ENCODE measurements at regions not wholly inside any gene's neighbourhood (a gene's known extent, or its start where the extent isn't known, plus 50 kb on each side); places are given as distances from the start of the nearest gene placed in this dataset.

DNA sequence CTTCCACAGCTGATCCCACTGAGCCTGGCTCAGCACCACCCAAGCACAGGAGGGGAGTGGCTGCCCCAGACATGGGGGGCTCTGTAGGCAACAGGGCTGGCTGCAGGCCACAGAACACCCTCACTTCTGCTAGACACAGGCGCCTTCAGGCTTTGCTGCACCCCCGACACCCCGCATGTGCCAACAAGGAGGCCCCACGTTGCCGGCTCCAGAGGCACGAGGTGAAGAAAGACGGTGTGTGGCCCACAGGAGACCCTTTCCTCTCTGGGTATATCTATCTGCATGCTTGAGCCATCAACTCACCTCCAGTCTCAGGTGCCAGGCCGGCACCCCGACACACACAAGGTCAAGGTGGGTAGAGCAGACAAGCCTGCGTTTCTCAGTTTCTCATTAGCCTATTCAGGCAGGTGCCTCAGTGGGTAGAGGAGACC lies 158.3 kb downstream of the DLL1 start:
- TF ChIP-seq, protein P1, sequence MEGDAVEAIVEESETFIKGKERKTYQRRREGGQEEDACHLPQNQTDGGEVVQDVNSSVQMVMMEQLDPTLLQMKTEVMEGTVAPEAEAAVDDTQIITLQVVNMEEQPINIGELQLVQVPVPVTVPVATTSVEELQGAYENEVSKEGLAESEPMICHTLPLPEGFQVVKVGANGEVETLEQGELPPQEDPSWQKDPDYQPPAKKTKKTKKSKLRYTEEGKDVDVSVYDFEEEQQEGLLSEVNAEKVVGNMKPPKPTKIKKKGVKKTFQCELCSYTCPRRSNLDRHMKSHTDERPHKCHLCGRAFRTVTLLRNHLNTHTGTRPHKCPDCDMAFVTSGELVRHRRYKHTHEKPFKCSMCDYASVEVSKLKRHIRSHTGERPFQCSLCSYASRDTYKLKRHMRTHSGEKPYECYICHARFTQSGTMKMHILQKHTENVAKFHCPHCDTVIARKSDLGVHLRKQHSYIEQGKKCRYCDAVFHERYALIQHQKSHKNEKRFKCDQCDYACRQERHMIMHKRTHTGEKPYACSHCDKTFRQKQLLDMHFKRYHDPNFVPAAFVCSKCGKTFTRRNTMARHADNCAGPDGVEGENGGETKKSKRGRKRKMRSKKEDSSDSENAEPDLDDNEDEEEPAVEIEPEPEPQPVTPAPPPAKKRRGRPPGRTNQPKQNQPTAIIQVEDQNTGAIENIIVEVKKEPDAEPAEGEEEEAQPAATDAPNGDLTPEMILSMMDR (IDR thresholded peaks at IDR 0.05; ENCODE audit: borderline replicate concordance, control extremely low read depth, extremely low read depth, insufficient read depth, missing control alignments): no peak
- DNase-seq (ENCODE audit: low spot score): no peak
- in situ Hi-C loops (cut with MboI; ENCODE audit: low sequenced_read_pairs, unreplicated experiment): no loop called here

DNA sequence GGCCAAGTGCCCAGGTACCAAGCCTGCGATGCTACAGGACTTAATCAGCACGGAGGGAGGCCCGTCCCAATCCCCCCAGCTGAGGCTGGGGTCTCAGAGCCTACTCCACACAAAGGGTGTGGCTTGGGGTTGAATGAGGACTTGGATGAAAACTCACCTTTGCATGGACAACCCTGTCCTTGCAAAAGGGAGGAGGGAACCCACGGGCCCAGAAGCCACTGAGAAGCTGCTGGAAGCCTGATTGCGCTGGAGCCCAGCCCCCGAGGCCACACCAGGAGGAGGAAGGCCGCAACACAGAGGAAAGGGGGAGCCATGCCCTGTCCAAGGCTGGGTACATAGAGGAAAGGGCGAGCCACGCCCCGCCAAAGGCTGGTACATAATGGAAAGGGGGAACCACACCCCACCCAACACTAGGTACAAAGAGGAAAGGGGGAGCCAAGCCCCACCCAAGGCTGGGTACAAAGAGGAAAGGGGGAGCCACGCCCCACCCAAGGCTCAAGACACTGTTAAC lies 158.8 kb downstream of the DLL1 start:
- DNase-seq (ENCODE audit: low spot score): no peak
- TF ChIP-seq, protein P1 (IDR thresholded peaks at IDR 0.05; ENCODE audit: borderline replicate concordance, control extremely low read depth, extremely low read depth, insufficient read depth, missing control alignments): no peak
- in situ Hi-C loops (cut with MboI; ENCODE audit: low sequenced_read_pairs, unreplicated experiment): no loop called here

DNA sequence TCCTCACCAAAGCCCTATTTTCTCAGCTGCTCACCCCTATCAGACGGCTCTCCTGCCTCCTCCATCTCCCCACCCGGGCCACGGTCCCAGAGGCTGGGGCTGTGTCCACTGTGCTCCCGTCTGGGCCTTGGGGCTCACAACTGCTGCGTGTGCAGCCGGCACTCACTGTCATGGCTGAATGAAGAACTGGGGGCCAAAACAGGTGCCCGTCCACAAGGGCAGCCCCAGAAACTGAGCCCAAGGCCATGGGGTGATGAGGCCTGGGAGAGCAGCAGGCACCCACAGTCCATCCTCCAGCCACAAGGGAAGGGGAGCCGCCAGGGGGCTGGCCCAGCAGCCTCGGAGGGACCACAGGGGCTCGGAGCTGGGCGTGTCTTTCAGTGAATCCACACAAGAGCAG lies 159.5 kb downstream of the DLL1 start:
- in situ Hi-C loops (cut with MboI; ENCODE audit: low sequenced_read_pairs, unreplicated experiment): no loop called here
- no peak for DNase-seq (ENCODE audit: low spot score)
- TF ChIP-seq, protein P1 (IDR thresholded peaks at IDR 0.05; ENCODE audit: borderline replicate concordance, control extremely low read depth, extremely low read depth, insufficient read depth, missing control alignments): no peak

DNA sequence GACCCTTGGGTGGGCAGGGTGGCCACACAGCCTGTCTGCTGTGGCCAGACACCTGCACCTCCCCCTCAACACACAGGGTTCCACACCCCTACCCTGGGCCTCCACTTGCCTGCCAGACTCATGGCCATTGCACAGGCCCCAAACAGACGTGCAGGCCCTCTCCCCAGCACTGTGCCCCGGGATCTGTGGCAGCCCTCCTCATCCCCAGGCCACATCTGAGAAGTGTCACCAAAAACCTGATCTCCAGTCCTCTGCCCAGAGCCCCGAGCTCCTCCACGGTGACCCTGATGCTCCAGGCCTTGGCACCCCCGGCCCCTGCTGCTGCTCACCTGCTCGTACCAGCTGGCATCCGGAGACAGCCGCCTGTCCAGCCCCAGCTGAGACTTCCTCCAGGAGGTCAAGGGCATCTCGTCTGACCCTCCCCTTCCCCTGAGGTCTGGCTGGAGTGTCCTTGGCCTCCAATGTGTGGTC lies 160.1 kb downstream of the DLL1 start:
- in situ Hi-C loops (cut with MboI; ENCODE audit: low sequenced_read_pairs, unreplicated experiment): no loop called here
- DNase-seq (ENCODE audit: low spot score): no peak
- TF ChIP-seq, protein P1 (IDR thresholded peaks at IDR 0.05; ENCODE audit: borderline replicate concordance, control extremely low read depth, extremely low read depth, insufficient read depth, missing control alignments): no peak

DNA sequence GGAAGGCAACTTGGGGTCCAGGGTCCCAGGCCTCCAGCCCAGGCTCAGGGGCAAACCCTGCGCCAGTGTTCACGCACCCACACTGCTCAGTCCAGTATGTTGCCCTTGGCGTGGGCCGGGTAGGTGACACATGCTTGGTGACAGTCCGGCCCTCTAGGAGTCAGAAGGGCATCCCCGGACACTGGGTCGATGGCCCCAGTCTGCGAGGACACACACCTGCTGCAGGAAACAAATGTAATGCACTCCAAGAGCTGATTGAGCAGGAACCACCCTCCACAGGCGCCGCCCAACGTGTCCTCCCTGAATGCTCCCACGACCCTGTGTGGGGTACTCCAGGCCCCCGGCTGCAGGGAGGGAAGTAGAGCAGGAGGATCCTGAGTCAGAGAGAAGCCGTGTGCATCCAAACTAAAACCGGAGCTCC lies 160.7 kb downstream of the DLL1 start:
- TF ChIP-seq, protein P1 (IDR thresholded peaks at IDR 0.05; ENCODE audit: borderline replicate concordance, control extremely low read depth, extremely low read depth, insufficient read depth, missing control alignments): no peak
- in situ Hi-C loops (cut with MboI; ENCODE audit: low sequenced_read_pairs, unreplicated experiment): no loop called here
- no peak for DNase-seq (ENCODE audit: low spot score)

DNA sequence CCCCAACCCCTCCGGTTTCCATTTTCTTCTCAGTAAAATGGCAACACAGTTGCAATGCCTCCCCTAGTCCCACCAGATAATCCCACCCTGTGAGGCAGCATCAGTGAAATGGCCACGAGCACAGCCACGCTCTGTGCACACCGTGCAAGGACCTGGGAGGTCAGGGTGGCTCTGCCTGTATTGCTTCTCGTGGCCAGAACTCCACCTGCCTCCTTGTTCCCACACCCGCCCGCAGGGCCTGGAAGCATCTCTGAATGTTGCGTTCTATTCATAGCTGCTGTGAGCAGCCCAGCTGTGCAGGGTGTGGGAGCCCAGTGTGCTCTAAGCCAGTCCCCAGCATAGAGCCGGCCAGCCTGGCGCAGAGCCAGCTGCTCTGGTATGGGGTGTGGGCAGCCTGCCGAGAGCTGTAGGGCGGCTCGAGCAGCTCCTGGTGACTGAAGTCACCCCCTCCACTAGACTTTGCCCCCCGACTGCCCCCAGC lies 161.1 kb downstream of the DLL1 start:
- in situ Hi-C loops (cut with MboI; ENCODE audit: low sequenced_read_pairs, unreplicated experiment): no loop called here
- TF ChIP-seq, protein P1 (IDR thresholded peaks at IDR 0.05; ENCODE audit: borderline replicate concordance, control extremely low read depth, extremely low read depth, insufficient read depth, missing control alignments): no peak
- DNase-seq (ENCODE audit: low spot score): no peak
